Cardiac septum (tissue), 1 donor: ENCODE measurements at regions not wholly inside any gene's neighbourhood (a gene's known extent, or its start where the extent isn't known, plus 50 kb on each side); places are given as distances from the start of the nearest gene placed in this dataset.
"Not testable (repeated sequence)": the region's sequence is repeated elsewhere in the genome, so short reads cannot be mapped to it uniquely, and the experiment has no call there.

Experiments
- DNase-seq: peaks from one replicate; pipeline ENCODE4 v3.0.0-alpha.2; 2020; ENCODE audit warnings: low spot score
- intact Hi-C: fragments of 100-400 bp; cut with DNase I; formaldehyde crosslinking; loops from one replicate; pipeline ENCODE4 v1.14.0; 2022
- donor health status: DM: no; HTN: no; CAD: no.

GRCh38 chr4:176611381-176611780 is 181.3 kb downstream of the VEGFC start:
- no peak for DNase-seq
- intact Hi-C loops = no loop called here

DNA sequence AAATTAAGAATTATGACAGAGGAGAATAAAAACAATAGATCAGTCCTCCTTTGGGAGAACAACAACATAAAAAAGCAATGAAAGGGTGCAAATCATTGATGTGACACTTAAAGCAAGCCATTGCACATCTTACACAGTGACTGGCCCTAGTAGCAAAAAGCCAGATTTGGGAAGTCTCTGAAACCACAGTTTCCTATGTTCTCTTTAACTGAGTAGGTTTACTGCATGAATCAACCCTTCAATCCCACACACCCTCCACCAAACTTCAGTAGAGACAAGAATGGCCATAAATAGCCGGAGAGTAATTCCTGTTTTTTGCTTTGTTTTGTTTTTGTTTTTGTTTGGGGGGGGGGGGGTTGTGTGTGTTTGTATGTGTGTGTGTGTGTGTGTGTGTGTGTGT is 180.8 kb downstream of the VEGFC start:
- intact Hi-C loops = no loop called here
- DNase-seq = no peak

DNA sequence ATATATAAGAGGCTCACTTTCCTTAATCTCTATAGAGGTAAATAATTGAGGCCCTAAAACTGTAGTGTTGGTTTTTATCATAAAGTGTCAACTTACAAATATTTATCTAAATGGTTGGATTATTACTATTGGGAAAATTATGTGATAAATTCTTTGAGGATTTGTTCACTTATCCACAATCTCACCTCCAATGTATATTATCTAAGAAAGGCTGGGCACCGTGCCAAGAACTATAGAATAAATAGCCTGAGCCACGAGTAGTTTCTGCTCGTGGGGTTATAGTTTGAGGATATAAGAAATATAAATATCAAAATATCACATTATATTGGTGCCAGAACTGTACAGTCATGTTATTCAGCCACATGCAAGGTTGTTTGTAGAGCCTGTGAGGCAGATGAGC is 177.9 kb downstream of the VEGFC start:
- DNase-seq = no peak
- intact Hi-C loops = no loop called here

GRCh38 chr4:176616151-176616550 is 176.6 kb downstream of the VEGFC start:
- intact Hi-C loops = no loop called here

GRCh38 chr4:176618138-176618537 is 174.6 kb downstream of the VEGFC start:
- intact Hi-C loops = no loop called here
- DNase-seq = no peak

More at GRCh38 chr4:176616151-176616550, 176.6 kb downstream of the VEGFC start:
- DNase-seq = no peak

DNA sequence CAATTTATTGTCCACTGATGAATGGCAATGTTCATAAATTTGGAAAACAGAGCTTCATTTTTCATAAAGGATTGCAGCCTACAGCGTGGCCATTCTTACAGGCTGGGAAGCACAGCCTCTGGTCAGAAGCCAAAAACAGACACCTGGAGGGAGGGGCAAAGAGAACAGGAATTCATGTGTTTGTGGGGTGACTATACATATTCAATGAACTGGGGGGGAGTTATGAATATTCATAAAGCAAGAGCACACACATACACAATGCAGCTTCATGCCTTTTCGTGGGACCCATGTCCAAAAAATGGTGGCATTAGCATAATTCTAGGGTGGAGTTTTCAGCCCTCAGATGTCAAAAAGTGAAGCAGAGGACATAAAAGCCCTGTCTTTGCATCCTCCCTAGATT is 173.3 kb downstream of the VEGFC start:
- intact Hi-C loops = no loop called here

DNA sequence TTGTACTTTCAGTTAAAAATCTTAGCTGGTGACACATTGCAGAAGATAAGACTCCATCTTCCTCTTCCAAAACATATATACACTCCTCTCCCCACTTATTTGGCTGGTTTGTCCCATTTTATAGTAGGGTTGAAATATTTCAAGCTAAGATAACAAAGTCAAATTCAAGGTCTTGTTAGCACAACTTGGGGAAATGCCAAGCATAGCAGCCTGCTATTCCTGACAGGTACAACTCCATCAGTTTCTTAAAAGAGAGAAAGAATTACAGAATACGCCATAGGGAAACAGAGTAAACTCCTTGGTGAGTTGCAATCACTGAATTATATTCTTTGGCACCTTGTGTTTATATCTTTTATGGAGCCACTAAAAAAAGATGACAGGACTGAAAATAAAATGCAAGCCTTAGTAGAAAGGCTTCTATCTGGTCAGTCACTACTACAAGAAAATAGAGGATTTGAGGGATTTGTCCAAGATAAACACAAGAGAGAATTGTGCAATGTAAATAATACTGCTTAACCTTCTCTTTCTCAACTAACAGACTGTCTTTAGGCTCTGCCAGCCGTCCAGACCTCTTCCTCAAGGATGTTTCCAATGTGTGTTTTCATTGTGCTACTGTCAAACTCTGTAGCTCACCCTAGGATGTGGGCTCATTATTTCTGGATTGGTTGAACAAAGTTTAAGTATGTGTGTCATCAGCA is 170.3 kb downstream of the VEGFC start:
- intact Hi-C loops = no loop called here
- DNase-seq = no peak

More for the DNA sequence above, 173.3 kb downstream of the VEGFC start:
- DNase-seq = no peak

DNA sequence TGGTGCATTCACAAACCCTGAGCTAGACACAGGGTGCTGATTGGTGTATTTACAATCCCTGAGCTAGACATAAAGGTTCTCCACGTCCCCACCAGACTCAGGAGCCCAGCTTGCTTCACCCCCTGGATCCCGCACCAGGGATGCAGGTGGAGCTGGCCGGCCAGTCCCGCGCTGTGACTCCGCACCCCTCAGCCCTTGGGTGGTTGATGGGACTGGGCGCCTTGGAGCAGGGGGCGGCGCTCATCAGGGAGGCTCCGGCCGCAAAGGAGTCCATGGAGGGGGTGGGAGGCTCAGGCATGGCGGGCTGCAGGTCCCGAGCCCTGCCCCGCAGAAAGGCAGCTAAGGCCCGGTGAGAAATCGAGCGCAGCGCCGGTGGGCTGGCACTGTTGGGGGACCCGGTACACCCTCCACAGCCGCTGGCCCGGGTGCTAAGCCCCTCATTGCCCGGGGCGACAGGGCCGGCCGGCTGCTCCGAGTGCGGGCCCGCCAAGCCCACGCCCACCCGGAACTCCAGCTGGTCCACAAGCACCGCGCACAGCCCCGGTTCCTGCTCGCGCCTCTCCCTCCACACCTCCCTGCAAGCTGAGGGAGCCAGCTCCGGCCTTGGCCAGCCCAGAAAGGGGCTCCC is 167.6 kb downstream of the VEGFC start:
- DNase-seq, intact Hi-C loops: not testable (repeated sequence)

GRCh38 chr4:176627916-176628315 is 164.8 kb downstream of the VEGFC start:
- intact Hi-C loops = no loop called here
- no peak for DNase-seq

GRCh38 chr4:176631611-176632010 is 161.1 kb downstream of the VEGFC start:
- intact Hi-C loops = loop anchor here (10.0 kb wide), 1 partner anchor 137 kb away; no protein-coding TSS in a partner anchor
- no peak for DNase-seq
